Endothelial cell of umbilical vein (primary cell): ENCODE measurements at regions not wholly inside any gene's neighbourhood (a gene's known extent, or its start where the extent isn't known, plus 50 kb on each side); places are given as distances from the start of the nearest gene placed in this dataset.

Source experiments
- BruUV-seq: library from RNA; stranded (reverse); fragments of 400-500 nt; replicated peaks from 2 replicates; lab custom pipeline; 2021; lab: Mats Ljungman, UMichigan
- CTCF ChIA-PET: fragments of 300-600, 350-600 bp; sonication (Branson Sonifier 250); formaldehyde crosslinking; loops from one replicate; lab custom pipeline; 2021; ENCODE audit warnings: antibody characterized with exemption, inconsistent platforms; lab: Charles Lee
- POLR2A ChIA-PET: fragments of 300-600, 350-600 bp; sonication (Branson Sonifier 250); formaldehyde crosslinking; loops from one replicate; lab custom pipeline; 2021; ENCODE audit warnings: antibody characterized with exemption, inconsistent platforms; lab: Charles Lee
- DNase-seq: peaks from one replicate; pipeline ENCODE4 v3.0.0-alpha.2; 2011; ENCODE audit warnings: low read depth, low spot score
- FAIRE-seq: peaks from 2 replicates; lab custom pipeline; 2011; peaks lifted over from hg19 to GRCh38; lab: Jason Lieb, UNC
- H2AFZ ChIP-seq: 2 replicates; pipeline ENCODE4 v1.6.0; 2012; ENCODE audit warnings: low read depth, low read length, control low read depth, inconsistent platforms
- H3K27ac ChIP-seq: 2 replicates; pipeline ENCODE4 v1.5.1; 2011; ENCODE audit warnings: low read depth, mild to moderate bottlenecking, control low read depth, low read length, moderate library complexity; ENCODE audit not compliant: insufficient read depth
- H3K27me3 ChIP-seq, 2 experiments: 2 replicates each; pipeline versions ENCODE4 v1.6.0 to v1.6.1; 2011; ENCODE audit warnings: low read length in 2 of 2, mixed read lengths in 1 of 2; ENCODE audit not compliant: control insufficient read depth in 2 of 2, insufficient read depth in 2 of 2
- H3K36me3 ChIP-seq, 2 experiments: 2 replicates in 1 of 2; 3 replicates in 1 of 2; pipeline ENCODE4 v1.5.1; 2011; ENCODE audit warnings: low read length in 2 of 2, mild to moderate bottlenecking in 1 of 2, moderate library complexity in 1 of 2; ENCODE audit not compliant: control insufficient read depth in 2 of 2, insufficient read depth in 2 of 2; ENCODE audit errors: extremely low read depth in 1 of 2
- H3K4me1 ChIP-seq: 3 replicates; pipeline ENCODE4 v1.5.1; 2011; ENCODE audit warnings: mild to moderate bottlenecking, low read length; ENCODE audit not compliant: control insufficient read depth, insufficient read depth; ENCODE audit errors: extremely low read depth
- H3K4me2 ChIP-seq: 2 replicates; pipeline ENCODE4 v1.6.1; 2011; ENCODE audit warnings: low read length, control low read depth, mixed read lengths; ENCODE audit not compliant: insufficient read depth
- H3K4me3 ChIP-seq, 3 experiments: fragments of 200-600 bp in 1 of 3; sonication (generic), shearing (Covaris generic) in 1 of 3; replicated peaks in 1 of 3; 2 replicates each; pipeline ENCODE4 v1.5.1; 2011 to 2016; ENCODE audit warnings: control low read depth in 3 of 3, low read length in 3 of 3, mild to moderate bottlenecking in 2 of 3, inconsistent platforms in 1 of 3, low read depth in 1 of 3, moderate library complexity in 1 of 3; ENCODE audit not compliant: insufficient read depth in 1 of 3
- H3K79me2 ChIP-seq: 2 replicates; pipeline ENCODE4 v1.6.0; 2012; ENCODE audit warnings: low read length, inconsistent platforms; ENCODE audit not compliant: control insufficient read depth, insufficient read depth
- H3K9ac ChIP-seq: replicated peaks from 2 replicates; pipeline ENCODE3; 2011; ENCODE audit warnings: low read length, control low read depth; ENCODE audit not compliant: insufficient read depth; ENCODE audit errors: extremely low read depth
- H3K9me1 ChIP-seq: replicated peaks from 3 replicates; pipeline ENCODE4 v1.6.0; 2011; ENCODE audit warnings: mild to moderate bottlenecking, low read length; ENCODE audit not compliant: control insufficient read depth, insufficient read depth; ENCODE audit errors: extremely low read depth
- H3K9me3 ChIP-seq: replicated peaks from 2 replicates; pipeline ENCODE4 v1.5.1; 2012; ENCODE audit warnings: low read length, inconsistent platforms; ENCODE audit not compliant: control insufficient read depth, insufficient read depth
- H4K20me1 ChIP-seq: replicated peaks from 2 replicates; pipeline ENCODE3; 2011; ENCODE audit warnings: mild to moderate bottlenecking, low read length; ENCODE audit not compliant: control insufficient read depth, insufficient read depth; ENCODE audit errors: extremely low read depth
- EZH2 ChIP-seq: IDR thresholded peaks from 2 replicates; pipeline ENCODE4 v1.6.1; 2012; ENCODE audit warnings: borderline replicate concordance, low read depth, mild to moderate bottlenecking, moderate library complexity, low read length, inconsistent platforms; ENCODE audit not compliant: severe bottlenecking
- FOS ChIP-seq: IDR thresholded peaks from 2 replicates; pipeline ENCODE4 v1.6.1; 2011; ENCODE audit warnings: mild to moderate bottlenecking, low read length, moderate library complexity, borderline replicate concordance; ENCODE audit not compliant: insufficient read depth
- GATA2 ChIP-seq: IDR thresholded peaks from 2 replicates; pipeline ENCODE4 v1.7.0; 2011; ENCODE audit warnings: low read depth, mild to moderate bottlenecking, moderate library complexity, mixed read lengths, low read length; ENCODE audit not compliant: insufficient read length, insufficient read depth
- JUN ChIP-seq: IDR thresholded peaks from 2 replicates; pipeline ENCODE4 v1.6.1; 2011; ENCODE audit warnings: borderline replicate concordance, low read depth; ENCODE audit not compliant: insufficient read length, insufficient read depth
- MYC ChIP-seq: IDR thresholded peaks from one replicate; pipeline ENCODE4 v1.6.1; 2011; ENCODE audit warnings: mild to moderate bottlenecking, low read depth, low read length
- POLR2A ChIP-seq: IDR thresholded peaks from 2 replicates; pipeline ENCODE4 v1.6.1; 2012; ENCODE audit warnings: low read depth, mild to moderate bottlenecking, control low read depth, low read length
- POLR2AphosphoS5 ChIP-seq: IDR thresholded peaks from 2 replicates; pipeline ENCODE4 v1.6.1; 2012; ENCODE audit warnings: low read depth, mild to moderate bottlenecking, control low read depth, low read length, moderate library complexity; ENCODE audit not compliant: insufficient read depth
- dilution Hi-C: fragments of 300-500 bp; cut with MboI; formaldehyde crosslinking; loops from one replicate; pipeline ENCODE4 v1.15.0; 2019; ENCODE audit warnings: low sequenced_read_pairs; ENCODE audit not compliant: extremely low pct_ligation_motif_present
- intact Hi-C: fragments of 100-400 bp; cut with micrococcal nuclease; formaldehyde crosslinking; loops from one replicate; pipeline ENCODE4 v1.10.0; 2022
- TF ChIP-seq, protein P1 (sequence below): IDR thresholded peaks from 2 replicates; pipeline ENCODE4 v1.6.1; 2011; ENCODE audit not compliant: insufficient read depth, insufficient read length
- TF ChIP-seq, protein P2 (sequence below), 2 donors: IDR thresholded peaks; 1 replicate in 1 of 2; 2 replicates in 1 of 2; pipeline ENCODE4 v1.5.1; 2011; ENCODE audit warnings: low read length in 2 of 2, mild to moderate bottlenecking in 2 of 2, moderate library complexity in 2 of 2, control low read depth in 1 of 2, inconsistent platforms in 1 of 2, low read depth in 1 of 2; ENCODE audit not compliant: insufficient read depth in 1 of 2; ENCODE audit errors: extremely low read depth in 1 of 2

DNA sequence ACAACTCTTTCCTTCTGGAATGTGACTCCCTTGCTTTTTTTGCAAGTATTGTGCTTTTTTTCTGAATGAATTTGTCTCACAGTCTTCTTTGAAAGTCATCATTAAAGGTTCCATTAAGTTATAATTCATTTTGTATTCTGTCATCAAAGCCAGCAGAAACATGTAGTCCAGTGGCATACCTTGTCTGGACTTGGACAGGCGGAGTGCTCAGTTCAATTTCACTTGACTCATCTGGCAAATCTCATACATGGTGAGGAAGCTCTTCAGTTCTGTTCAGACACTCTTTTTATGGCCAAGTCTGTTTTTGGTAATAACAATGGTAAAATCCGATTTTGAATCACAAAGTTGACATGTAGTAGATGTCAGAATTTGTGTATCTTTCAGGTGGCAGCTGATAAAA is 260.8 kb upstream of the OPRM1 start:
- dilution Hi-C loops (no loop called here), intact Hi-C loops (no loop called here)
- Histone ChIP-seq H3K36me3 (no peaks in the 10 kb centered on the region), H3K9me1 (no peaks in the 10 kb centered on the region), H4K20me1 (no peaks in the 10 kb centered on the region), H3K4me3 (no peak overlapping the region), H3K4me2 (no peak overlapping the region), H3K27me3 (no peaks in the 10 kb centered on the region), H3K9ac (no peak overlapping the region), H2AFZ (no peak overlapping the region), H3K27ac (no peak overlapping the region), H3K4me1 (no peaks in the 10 kb centered on the region), H3K9me3 (peaks cover 2% of the 10 kb centered on the region), H3K79me2 (no peaks in the 10 kb centered on the region)
- DNase-seq (no peak), FAIRE-seq (no peak)
- TF ChIP-seq, protein P1, sequence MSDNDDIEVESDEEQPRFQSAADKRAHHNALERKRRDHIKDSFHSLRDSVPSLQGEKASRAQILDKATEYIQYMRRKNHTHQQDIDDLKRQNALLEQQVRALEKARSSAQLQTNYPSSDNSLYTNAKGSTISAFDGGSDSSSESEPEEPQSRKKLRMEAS, result no peak
- TF ChIP-seq MYC (no peak), JUN (no peak), POLR2A (no peak), EZH2 (no peak), POLR2AphosphoS5 (no peak), GATA2 (no peak), FOS (no peak)
- TF ChIP-seq, protein P2, sequence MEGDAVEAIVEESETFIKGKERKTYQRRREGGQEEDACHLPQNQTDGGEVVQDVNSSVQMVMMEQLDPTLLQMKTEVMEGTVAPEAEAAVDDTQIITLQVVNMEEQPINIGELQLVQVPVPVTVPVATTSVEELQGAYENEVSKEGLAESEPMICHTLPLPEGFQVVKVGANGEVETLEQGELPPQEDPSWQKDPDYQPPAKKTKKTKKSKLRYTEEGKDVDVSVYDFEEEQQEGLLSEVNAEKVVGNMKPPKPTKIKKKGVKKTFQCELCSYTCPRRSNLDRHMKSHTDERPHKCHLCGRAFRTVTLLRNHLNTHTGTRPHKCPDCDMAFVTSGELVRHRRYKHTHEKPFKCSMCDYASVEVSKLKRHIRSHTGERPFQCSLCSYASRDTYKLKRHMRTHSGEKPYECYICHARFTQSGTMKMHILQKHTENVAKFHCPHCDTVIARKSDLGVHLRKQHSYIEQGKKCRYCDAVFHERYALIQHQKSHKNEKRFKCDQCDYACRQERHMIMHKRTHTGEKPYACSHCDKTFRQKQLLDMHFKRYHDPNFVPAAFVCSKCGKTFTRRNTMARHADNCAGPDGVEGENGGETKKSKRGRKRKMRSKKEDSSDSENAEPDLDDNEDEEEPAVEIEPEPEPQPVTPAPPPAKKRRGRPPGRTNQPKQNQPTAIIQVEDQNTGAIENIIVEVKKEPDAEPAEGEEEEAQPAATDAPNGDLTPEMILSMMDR (IDR thresholded peaks at IDR 0.05; ENCODE audit: extremely low read depth in 1 of 2, insufficient read depth in 1 of 2, low read depth in 1 of 2, low read length in 2 of 2), result no peak
- no TSS peak for BruUV-seq
- ChIA-PET CTCF (no interaction called here), POLR2A (no interaction called here)
